ENCODE measurements at regions not wholly inside any gene's neighbourhood (a gene's known extent, or its start where the extent isn't known, plus 50 kb on each side); places are given as distances from the start of the nearest gene placed in this dataset.

GRCh38 chr5:100974082-100974481, 71.0 kb upstream of the ST8SIA4 start:
- FAIRE-seq, result no peak

GRCh38 chr5:100970646-100971255, 67.7 kb upstream of the ST8SIA4 start:
- no peak for FAIRE-seq

GRCh38 chr5:100965291-100965690, 62.2 kb upstream of the ST8SIA4 start:
- FAIRE-seq, result no peak

All from endometrium (tissue), 2 donors.